GM21619 (cell line): ENCODE measurements at regions not wholly inside any gene's neighbourhood (a gene's known extent, or its start where the extent isn't known, plus 50 kb on each side); places are given as distances from the start of the nearest gene placed in this dataset.
A peak's percentile ranks its signal among the peaks of the same experiment; 100 is the strongest.

Experiments used
- ATAC-seq: cut with Tn5 transposase; IDR thresholded peaks from one replicate; pipeline ENCODE4 v1.9.1; 2021; ENCODE audit not compliant: unreplicated experiment

GRCh38 chr6:95071464-95071863, 505.9 kb upstream of the MANEA start:
- no peak for ATAC-seq

DNA sequence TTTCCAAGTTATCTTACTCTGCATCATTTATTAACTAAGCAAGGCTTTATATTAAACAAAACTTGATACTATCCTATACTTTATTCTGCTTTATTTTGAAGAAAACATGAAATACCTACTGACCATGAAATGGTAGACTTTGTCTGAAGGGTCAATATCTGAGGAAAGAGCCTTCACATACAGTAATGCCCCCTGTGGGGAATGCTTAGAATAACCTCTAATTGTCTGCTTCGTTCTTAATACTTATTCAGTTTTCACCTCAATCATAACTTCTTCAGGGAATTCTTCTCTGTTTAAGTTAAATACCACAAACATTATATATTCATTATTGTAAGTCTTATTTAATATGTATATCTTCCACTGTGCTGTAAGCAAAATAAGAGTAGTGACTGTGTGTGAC, 498.9 kb upstream of the MANEA start:
- ATAC-seq: no peak

DNA sequence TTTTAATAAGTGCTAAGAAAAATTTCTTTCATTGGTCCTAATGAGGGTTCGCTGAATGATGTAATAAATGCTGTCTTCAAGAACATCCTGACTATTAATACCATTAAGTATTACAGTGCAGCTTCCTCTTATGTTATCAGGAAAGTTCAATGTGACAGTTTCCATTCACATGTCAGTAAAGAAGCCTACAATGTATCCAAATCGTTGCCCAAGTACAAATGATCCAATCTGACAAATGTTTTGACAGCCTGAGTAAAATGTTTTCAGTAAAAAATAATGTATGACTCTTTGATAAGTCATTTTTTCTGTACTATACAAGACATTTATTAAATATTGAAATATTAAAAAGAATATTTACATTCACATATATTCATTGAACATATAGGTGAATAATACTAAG, 496.1 kb upstream of the MANEA start:
- ATAC-seq: no peak

DNA sequence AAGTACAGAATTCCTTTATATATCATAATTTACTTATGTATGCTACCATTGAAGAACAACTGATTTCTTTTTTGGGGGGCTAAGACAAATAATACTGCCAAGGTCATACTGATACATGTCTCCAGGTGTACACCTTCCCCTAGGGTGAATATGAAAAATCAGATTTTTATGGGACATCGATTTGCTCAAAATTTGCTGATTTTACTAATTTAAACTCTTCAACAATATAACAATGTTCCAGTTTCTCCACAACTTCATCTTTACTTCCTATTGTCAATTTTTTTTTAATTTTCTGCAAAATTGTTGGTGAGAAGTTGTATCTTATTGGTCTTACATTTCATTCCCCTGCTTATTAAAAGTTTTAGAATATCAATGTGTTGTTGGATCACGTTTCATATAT, 495.4 kb upstream of the MANEA start:
- ATAC-seq: no peak

DNA sequence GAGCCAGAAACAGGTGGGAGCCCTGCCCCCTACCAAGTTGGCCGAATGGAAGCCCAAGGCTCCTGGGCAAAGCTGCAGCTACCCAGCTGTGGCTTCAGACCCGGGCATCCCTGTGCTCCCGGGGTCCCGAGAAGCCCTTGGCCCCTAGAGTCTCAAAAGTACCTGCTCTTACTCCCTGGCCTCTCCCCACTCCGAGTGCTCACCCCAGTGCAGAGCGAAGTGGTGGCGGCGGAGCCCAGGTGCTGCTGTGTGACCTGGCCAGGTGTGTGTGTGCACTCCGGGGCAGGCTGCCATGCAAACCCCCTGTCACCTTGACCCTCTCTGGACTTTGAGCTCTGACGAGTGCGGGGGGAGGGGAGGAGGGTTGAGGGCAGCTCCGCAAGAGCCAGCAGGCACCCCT, 493.8 kb upstream of the MANEA start:
- no peak for ATAC-seq

DNA sequence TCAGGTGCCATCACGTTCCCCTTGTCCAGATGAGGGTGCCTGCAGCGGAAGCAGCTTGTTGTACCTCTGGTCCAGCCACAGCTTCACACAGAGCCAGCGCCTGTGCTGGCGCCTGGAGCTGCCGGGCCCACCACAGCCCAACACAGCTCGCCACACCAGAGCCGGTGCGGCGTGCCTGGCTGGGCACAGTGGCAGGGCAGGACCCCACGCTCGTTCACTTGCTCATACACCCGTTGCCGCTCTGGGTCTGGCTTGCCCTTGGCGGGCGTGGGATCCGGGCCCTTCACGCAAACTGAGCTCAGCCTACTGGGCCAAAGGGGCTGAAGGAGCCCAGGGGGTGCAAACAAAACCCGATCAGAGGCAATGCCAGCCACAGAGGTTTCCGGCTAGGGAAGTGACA, 492.5 kb upstream of the MANEA start:
- ATAC-seq: no peak

GRCh38 chr6:95087394-95088097, 489.8 kb upstream of the MANEA start:
- no peak for ATAC-seq

GRCh38 chr6:95091823-95092436, 485.4 kb upstream of the MANEA start:
- ATAC-seq: peak; percentile 86

DNA sequence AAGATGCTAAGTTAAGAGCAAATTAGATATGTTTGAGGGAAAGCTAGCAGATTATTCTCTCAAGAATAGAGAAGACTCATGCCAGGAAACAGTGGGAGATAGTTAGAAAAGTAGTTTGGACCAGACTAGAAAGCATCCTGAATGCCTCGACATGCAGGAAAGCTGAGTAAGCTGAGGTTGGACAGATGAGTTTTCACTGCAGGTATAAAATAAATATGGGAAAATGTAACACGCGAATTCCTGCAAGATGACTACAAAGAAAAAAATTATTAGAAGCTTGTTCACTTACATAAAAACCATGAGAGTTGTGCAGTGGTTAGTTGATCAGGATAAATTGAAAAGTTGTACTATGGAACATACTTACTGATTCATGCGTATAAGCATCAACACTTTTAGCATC, 484.2 kb upstream of the MANEA start:
- no peak for ATAC-seq

DNA sequence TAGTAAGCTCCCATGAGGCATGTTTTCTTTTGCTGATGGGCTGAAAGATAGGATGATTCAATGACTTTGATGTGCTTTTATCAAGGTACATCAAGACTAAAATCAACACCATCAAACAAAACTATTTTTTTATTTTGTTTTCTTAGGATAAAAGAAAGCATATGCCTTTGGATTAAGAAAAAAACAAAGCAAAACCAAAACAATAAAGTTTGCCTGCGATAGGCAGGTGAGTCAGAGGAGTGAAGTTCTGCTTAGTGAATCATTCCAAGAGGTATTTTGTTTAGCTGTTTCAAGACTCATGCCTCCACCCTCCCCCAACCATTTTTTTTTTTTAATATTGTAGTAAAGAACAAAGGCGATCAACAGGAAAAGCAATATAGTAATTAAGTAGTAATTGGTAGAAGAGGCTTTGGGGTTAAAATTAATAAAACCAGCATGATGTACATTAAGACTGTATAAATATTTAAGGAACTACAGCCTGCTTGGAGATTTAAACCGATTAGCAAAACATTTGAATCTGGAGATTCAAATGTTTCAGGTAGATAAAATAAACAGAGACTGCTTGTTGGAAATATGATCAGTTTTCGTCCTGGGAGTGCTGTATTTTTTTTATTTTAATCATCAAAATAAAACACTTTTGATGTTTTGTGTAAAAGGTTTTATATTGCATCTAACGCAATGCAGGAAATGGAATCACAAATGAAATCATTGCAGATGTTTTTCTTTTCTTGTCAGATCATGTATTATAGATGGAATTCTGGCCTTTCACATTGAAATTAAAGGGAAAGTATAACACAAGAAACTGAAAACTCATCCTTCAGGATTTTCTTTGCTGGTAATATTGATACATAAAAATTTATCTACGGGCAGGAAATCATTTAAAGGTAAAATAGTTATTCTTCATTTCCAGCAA, 482.3 kb upstream of the MANEA start:
- no peak for ATAC-seq

GRCh38 chr6:95095855-95096254, 481.5 kb upstream of the MANEA start:
- ATAC-seq: no peak

DNA sequence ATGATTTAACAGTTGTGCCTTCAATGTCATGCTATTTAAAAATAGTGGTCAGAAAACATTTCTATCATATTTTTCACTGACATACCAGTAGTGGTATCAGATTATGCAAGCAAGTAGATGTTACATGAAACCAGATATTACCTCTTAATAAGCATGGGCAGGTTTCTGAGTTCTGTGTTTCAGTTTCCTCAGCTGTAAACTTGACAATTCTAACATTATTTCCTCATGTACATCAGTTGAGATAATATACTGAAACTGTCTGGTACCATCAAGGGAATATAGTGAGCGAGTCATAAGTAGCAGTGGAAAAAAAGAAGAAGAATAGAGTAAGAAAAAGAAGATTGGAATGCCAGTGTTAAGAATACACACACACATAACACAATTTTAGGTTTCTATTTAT, 477.9 kb upstream of the MANEA start:
- no peak for ATAC-seq

- no peak for ATAC-seq
These were observed 468.1 kb upstream of the MANEA start for GRCh38 chr6:95109212-95109611.

GRCh38 chr6:95110767-95111166, 466.6 kb upstream of the MANEA start:
- ATAC-seq: no peak

- ATAC-seq: no peak
These were observed 460.1 kb upstream of the MANEA start for GRCh38 chr6:95117236-95117635.

DNA sequence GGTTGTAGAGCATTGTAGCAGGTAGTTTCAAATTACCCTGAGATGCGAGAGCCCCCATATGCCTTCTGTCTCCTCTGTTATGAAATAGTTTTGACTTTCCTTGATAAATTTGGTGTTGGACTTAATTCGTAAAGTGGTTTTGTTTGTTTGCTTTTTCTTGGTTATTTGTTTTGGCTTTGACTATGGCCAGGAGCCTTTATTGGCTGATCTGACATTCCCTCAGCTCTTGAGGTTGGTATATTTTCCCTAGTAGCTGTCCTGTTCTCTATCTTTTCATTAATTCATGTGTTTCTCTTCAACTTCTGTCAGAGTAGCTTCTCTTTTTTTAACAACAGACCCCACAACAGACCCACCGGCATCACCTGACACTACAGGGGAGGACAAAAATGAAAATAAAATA, 457.4 kb upstream of the MANEA start:
- no peak for ATAC-seq

DNA sequence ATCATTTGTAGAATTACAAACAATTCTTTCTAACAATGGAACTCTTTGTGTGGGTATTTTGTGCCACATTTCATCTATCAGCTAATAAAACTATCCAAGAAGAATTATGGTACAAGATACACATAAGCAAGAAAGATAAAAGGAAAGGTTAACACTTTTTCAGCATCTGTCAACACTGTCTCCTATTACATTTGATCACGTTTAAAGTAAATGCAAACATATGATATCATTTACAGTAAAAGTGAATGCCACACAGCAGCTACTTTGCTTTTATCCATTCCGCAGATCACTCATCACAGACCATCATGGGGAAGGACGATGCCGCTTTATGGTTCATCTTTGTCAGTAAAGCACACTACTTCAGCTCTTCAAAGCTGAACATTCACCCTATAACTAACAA, 456.4 kb upstream of the MANEA start:
- no peak for ATAC-seq

DNA sequence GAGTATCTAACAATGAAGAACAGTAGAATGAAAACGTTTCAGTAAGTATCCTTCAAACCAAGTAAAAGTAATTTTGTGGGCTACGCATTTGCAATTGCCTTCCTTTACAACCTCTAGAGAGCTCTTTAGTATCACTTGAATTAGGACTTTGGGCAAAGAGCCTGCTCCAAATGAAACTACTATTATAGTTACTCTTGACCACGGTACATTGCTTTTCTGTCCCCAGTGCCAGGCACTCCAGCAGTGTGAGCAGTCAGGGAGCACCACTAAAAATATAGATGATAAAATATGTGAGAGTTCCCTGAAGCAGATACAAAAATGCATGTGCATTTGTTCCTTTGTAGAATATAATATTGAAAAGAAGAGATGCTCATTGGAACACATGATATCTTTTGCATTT, 450.1 kb upstream of the MANEA start:
- no peak for ATAC-seq

GRCh38 chr6:95128439-95128838, 448.9 kb upstream of the MANEA start:
- no peak for ATAC-seq

DNA sequence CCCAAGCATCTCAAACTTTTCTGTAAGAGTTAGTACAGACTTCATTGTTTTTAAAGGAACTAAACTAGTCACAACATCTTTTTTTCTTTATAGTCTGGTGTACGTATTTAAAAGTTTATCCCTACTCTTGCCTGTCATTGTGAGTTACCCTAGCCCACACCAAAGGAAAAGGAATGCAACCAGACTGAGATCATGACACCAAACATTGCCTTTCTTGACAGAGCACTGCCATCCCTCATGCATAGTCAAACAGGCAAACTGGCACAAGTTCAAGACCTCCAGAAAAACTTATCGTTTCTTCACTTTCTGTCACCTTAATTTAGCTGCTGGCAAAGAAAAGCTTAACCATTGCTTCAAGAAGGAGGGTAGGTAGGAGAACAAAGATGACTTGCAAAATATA, 448.4 kb upstream of the MANEA start:
- ATAC-seq: no peak

GRCh38 chr6:95133578-95133977, 443.8 kb upstream of the MANEA start:
- no peak for ATAC-seq

DNA sequence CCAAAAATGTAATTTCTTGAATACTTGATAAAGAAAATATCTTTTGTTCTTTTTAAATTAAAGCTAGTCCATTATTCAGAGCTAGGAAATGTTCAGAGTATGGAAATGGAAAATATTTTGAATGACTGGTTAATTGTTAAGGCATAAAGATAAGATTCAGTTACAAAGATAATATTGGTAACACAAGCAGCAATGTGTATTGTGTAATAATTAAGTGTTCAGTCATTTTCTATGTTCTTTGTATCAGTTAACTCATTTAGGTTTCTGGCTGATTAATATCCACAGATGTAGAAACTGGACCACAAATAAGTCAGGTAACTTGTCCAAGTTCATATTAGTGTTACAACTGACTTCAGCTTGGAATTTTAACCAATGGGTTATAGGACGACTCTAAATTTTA, 442.2 kb upstream of the MANEA start:
- ATAC-seq: no peak
